ENCODE measurements at regions not wholly inside any gene's neighbourhood (a gene's known extent, or its start where the extent isn't known, plus 50 kb on each side); places are given as distances from the start of the nearest gene placed in this dataset.

- no peak for DNase-seq (ENCODE audit: low read depth in 2 of 2)
These were observed 173.0 kb downstream of the OLFM4 start for GRCh38 chr13:53201454-53202225.

DNA sequence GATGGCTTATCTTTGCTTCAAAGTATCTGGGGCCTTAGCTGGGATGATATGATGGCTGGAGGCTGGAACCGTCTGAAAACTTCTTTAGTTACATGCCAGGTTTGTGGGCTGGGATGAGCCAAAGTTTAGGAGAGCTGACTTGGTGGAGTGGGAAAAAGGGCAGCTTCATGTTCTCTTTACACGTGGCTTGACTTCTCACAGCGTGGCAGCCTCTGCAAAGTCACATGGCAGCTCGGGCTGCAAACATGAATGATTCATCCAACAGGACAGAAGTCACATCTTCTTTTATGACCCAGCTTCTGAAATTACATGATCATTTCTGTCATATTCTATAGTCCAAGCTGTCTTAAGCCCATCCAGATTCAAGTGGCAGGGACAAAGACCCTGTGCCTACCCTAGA, 176.0 kb downstream of the OLFM4 start:
- no peak for DNase-seq (ENCODE audit: low read depth in 2 of 2)

DNA sequence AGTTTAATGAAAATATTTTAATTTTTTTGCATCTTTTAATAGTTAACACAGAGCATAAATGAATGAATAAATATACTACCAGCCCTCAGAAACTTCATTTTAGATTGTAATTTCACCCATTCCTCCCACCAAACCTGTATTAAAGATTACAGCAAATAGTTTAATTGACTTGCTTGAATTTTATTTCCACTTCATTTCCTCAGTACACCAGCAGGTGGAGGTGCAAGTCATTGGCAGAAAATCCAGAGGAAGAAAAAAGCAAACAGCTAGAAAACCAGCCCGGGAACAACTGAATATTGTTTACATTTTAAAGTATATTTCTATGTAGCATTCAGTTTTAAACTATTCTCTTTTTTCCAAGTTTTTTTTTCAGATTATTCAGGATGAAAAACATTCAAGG, 177.8 kb downstream of the OLFM4 start:
- no peak for DNase-seq (ENCODE audit: low read depth in 2 of 2)

GRCh38 chr13:53207556-53207955, 178.9 kb downstream of the OLFM4 start:
- DNase-seq (ENCODE audit: low read depth in 2 of 2), result no peak

DNA sequence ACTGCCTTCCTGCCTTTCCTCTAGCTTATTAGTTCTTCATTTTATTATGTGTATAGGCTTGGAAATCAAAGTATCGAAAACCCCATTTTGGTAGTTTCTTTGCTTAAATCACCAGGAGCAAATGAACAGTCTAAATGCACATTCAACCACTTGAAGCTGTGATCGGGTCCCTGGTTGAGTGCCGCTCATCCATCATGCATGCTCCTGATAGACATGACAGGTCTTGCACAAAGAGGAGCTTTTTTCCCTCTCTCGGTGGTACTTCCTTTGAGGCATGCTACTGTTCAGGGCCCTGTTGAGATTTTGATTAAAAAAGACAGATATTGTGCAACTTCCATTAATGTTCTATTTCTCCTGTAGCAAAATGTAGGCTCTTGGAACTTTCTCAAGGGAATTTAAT, 185.8 kb downstream of the OLFM4 start:
- no peak for DNase-seq (ENCODE audit: low read depth in 2 of 2)

- no peak for DNase-seq (ENCODE audit: low read depth in 2 of 2)
These were observed 186.9 kb downstream of the OLFM4 start for GRCh38 chr13:53215563-53215962.

GRCh38 chr13:53216773-53217172, 188.2 kb downstream of the OLFM4 start:
- no peak for DNase-seq (ENCODE audit: low read depth in 2 of 2)

DNA sequence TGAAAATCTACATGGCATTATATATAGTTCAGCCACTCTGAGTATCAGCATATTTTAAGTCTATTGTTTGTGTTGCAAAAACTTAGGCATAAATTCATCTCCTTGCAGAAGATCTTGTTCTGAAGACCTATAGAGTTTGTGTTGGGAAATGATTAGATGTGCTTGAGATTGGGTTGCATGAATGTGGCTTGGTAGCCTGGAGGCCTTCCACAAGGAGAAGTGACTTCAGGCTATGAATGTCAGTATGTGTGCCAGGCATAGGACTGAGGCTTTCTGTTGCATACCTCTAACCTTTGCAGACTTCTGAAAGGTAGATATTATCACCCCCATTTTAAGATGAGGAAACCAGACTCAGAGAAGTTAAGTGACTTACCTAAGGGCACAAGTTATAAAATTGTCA, 188.6 kb downstream of the OLFM4 start:
- DNase-seq (ENCODE audit: low read depth in 2 of 2), result no peak

DNA sequence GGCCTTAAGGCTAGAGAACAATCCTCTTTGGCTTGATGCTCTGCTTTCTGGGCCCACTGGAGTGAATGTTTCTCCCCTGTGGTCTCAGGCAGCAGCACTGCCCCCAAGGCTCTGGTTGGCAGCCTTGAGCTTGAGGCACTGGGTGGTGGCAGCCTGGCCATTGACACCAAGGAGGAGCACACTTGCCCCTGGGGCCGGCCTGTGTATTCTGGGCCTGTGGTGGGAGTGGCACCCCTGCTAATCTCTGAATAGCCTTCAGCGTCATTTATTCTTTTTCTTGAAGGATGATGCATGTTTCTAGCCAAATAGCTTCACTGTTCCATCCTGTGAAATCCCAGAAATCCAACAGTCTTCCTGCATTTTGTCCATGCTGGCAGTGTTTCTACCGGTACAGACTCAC, 191.4 kb downstream of the OLFM4 start:
- DNase-seq (ENCODE audit: low read depth in 2 of 2), result no peak

- DNase-seq (ENCODE audit: low read depth in 2 of 2), result no peak
These were observed 209.1 kb downstream of the OLFM4 start for GRCh38 chr13:53237696-53238095.

GRCh38 chr13:53238261-53238660, 209.6 kb downstream of the OLFM4 start:
- DNase-seq (ENCODE audit: low read depth in 2 of 2), result no peak

DNA sequence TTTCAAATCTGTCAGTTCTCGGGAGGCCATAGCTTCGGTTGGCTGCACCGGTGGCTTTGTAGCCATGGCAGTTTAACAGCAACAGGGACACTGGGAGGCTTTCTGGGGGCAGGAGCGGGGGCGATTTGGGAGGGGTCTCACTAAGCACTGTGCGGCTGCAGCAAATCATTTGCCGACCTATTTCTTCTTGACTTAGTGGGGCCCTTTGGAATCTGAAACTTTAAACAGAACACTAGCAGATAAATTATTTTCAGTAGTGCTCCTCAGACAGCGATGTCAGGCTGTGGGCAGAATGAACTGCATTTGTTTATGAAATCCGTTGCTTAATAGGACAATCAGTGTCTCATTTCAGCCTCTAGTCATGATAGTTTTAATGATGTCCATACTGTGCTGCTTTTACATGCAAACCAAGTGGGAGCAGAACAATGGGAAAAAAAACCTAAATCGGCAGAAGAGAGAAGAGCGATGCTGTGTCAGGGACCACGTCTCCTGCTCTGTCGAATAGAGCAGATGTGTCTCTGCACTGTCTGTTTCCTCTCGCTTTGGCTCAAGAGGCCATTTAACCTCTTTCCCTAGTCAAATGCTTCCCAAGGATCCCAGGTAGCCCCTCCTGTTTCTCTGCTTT, 211.9 kb downstream of the OLFM4 start:
- no peak for DNase-seq (ENCODE audit: low read depth in 2 of 2)

DNA sequence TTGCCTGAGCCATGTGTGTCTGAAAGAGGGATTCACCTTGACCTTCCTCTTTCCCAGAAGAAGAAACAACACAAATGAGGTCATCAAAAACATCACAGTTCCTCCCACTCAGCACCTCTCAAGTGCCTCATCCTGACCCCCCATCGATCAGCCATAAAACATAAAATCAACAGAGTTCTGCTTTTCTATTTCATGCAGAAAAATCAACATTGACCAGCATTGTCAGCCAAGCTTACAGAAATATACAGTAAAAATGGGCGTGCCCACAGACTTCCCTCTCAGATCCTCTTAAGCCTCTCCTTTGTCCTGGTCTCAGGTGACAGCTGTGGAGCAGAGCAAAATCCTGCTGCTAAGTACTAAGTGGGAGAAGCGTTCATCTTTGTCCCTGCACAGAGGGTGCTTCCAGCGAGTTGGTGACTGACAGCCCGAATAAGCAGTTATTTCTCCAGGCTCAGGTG, 213.3 kb downstream of the OLFM4 start:
- no peak for DNase-seq (ENCODE audit: low read depth in 2 of 2)

GRCh38 chr13:53249236-53249635, 220.6 kb downstream of the OLFM4 start:
- DNase-seq (ENCODE audit: low read depth in 2 of 2), result no peak

- DNase-seq (ENCODE audit: low read depth in 2 of 2), result no peak
These were observed 221.8 kb downstream of the OLFM4 start for GRCh38 chr13:53250272-53250875.

DNA sequence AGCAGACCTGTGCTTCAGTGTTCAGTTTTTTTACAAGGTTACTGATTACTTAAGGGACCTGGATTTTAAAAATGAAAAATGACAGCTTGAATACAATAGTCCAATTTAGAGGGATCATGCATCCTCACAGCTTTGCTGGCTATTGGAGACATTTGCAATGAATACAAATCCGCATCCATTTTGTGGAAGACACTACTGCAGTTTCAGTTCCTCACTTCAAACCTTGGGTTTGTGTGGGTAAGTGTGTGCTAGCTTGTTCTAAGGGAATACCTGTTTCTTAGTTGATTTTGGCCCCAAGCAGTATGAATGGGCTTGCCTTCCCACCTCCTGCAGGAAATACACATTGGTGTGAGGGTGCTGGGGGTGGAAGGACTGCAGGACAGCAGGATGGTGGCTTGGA, 222.4 kb downstream of the OLFM4 start:
- no peak for DNase-seq (ENCODE audit: low read depth in 2 of 2)

DNA sequence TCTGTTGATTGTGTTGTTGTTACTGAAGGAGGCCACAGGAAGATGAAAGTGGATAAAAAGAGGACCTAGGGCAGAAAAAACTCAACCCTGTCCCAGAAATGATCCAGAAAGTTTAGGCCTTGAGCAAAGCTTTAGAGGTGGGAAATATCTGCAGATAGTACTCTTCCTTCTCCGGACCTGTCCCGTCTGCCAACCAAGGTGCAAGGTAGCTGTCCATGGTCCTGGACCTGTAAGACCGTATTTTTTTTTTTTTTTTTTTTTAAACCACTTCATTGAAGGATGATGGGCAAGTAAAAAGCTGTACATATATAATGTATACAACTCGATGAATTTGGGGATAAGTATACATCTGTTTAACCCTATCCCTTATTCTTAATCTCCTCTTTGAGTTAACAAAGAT, 225.9 kb downstream of the OLFM4 start:
- DNase-seq (ENCODE audit: low read depth in 2 of 2), result no peak

DNA sequence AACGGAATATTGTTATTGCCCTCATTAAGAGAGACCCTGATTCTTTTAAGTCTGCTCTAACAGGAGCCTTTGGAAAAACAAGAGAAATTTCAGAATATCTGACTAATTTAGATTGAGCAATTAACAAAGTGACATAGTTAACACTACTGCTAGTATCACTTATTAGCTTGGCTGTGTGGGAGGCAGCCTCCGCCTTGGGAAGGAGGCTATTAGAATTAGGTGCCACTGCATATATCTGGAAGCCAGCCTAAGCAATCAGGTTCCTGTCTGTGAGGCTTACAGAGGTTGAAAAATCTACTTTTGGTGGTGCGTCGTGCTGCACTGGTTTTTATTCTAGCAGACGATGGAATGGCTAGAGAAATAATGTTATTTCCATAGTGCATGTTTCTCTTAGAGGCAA, 227.2 kb downstream of the OLFM4 start:
- DNase-seq (ENCODE audit: low read depth in 2 of 2), result no peak

DNA sequence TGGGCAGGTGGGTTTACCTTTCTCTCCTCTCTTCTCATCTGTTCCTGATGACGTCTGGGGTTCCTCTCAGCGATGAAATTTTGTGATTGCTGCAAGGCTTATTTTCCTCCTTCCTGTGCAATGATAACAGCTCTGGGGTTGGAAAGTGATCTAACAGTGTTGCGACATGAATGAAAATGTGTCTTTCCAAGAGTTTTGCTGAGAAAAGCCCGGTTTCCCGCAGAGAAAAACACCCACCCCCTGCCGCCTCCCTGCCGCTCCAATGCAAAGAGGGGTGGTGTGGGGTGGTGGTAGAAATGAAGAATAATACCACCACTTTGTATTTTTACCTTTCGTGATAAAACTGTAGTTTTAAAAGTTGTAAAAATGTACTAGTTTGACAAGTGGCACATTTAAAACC, 232.0 kb downstream of the OLFM4 start:
- no peak for DNase-seq (ENCODE audit: low read depth in 2 of 2)

DNA sequence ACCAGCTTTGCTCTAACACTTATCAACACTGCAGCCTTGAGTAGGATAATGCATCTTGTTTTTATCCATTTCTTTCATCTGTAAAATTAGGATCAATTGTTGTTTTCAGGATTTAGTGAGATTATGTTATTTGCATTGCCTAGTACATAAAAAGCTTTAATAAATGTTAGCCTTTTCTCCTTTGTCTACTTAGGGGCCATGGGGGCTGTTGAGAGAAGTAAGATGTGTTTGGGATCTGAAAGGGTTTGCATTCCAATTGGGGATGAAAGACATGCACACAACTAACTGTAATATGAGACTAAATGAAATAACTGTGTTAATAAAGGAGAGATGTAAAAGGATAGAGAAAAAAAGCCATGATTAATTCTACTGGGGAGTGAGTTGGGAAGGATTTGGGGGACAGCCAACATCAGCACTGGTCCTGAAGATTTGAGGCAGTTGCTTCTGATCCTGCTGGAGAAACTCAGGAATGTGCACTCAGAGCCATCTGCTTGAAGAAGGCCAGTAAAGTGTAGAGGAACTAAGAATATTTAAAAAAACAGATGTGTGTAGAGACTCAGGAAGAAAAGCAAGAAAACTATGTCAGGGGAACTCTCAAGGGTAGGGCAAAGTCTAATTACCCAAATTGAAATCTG, 236.3 kb downstream of the OLFM4 start:
- DNase-seq (ENCODE audit: low read depth in 2 of 2), result no peak

DNA sequence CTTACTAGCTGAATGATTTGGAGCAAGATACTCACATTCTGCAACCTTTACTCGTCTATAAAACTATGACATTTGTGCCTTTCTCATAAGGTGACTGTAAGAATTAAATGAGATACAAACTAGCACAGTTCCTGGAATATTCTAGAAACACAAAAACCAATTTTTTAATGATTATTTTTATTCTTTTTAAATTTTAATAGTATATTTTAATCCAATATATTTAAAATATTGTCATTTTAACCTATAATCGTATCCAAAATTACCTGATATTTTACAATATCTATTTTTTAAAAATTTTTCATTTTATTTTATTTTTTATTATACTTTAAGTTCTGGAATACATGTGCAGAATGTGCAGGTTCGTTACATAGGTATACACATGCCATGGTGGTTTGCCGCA, 238.1 kb downstream of the OLFM4 start:
- no peak for DNase-seq (ENCODE audit: low read depth in 2 of 2)

DNA sequence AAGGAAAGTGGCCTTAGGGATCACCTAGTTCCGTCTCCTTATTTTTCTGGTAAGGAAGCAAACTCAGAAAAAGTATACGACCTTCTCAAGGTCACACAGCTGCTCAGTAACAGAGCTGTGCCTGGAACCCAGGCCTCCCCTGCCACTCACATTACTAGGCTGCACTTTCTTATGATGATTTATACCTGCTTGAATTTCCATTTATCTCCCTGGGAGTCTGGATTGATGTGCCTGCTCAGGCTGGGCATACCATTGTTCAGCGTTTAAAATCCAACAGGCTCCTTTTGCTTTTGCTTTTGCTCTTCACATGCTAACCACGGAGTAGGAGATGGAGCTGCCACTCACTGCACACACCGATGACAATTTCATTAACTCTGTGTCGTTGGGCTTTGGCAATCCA, 241.0 kb downstream of the OLFM4 start:
- DNase-seq (ENCODE audit: low read depth in 2 of 2), result no peak

GRCh38 chr13:53272873-53273272, 244.3 kb downstream of the OLFM4 start:
- DNase-seq (ENCODE audit: low read depth in 2 of 2), result no peak

Measured in stimulated activated CD8-positive, alpha-beta memory T cell treated with anti-CD3 and anti-CD28 coated beads, Interleukin-2, amount 100 ng/mL, for 1 hour (primary cell).